GM18502 (cell line): ENCODE measurements at regions not wholly inside any gene's neighbourhood (a gene's known extent, or its start where the extent isn't known, plus 50 kb on each side); places are given as distances from the start of the nearest gene placed in this dataset.

Experiments
- ATAC-seq: cut with Tn5 transposase; IDR thresholded peaks from one replicate; pipeline ENCODE4 v1.9.1; 2021; ENCODE audit warnings: mild to moderate bottlenecking; ENCODE audit not compliant: unreplicated experiment, poor library complexity

- ATAC-seq: no peak
Measured at GRCh38 chr5:143481697-143482531, 78.4 kb upstream of the NR3C1 start.

DNA sequence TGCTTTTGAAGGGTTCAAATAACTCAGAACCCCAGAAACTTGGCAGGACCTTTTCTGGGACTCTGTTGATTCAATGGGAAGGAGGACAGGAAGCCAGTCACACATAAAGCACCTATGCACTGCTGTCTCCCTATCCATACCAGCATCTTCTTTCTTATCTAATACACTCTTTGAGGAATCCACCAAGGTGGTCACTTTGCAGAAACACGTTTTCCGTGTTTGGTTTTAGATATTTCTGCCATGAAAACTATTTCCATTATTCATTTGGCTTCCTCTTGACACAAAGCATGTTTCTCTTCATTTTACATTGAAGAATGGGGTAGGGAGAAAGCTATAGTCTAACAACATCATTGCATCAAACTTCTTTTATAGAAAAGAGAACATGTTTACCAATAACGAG lies 76.5 kb upstream of the NR3C1 start:
- no peak for ATAC-seq

GRCh38 chr5:143479394-143479793 lies 75.9 kb upstream of the NR3C1 start:
- no peak for ATAC-seq

DNA sequence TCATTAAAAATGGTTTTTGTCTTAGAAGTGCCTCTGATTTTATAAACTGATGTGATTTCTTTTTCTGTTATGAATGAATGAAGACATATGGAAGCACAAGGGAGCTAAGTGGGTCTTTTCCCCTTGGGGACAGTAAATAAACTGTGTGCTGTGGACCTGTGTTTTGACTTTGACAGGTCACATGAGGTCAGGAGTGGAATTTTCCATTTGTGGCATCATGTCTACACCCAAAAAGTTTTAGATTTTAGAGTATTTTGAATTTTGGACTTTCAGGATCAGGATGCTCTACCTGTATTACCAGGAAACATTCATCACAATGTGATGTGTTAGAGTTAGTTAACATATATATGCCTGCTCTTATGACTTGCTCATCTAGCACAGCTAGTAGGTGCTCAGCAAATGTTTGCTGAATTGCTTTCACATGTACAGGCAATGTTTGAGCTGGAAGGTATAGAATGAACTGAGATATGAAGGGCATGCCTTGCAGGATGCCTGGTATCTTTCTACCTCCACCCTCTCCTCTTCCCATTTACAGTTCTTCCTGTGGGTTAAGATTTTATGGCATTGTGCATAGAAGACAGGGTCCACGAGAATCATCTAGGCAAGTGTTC lies 73.2 kb upstream of the NR3C1 start:
- ATAC-seq: no peak

DNA sequence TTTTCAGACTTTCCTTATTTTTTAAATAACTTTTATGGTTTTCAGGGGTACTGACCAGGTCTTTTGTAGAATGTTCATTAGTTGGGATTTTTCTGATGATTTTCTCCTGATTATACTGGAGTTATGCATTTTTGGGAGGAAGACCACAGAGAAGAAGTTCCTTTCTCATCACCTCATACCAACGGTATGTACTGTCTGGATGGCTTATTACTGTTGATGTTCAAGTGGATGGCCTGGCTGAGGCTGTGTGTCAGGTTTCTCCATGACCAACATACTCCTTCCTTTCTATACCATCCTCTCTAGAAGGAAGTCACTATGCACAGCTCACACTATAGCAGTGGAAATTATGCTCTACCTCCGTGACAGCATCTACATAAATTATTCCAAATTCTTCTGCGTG lies 71.1 kb upstream of the NR3C1 start:
- ATAC-seq: no peak

DNA sequence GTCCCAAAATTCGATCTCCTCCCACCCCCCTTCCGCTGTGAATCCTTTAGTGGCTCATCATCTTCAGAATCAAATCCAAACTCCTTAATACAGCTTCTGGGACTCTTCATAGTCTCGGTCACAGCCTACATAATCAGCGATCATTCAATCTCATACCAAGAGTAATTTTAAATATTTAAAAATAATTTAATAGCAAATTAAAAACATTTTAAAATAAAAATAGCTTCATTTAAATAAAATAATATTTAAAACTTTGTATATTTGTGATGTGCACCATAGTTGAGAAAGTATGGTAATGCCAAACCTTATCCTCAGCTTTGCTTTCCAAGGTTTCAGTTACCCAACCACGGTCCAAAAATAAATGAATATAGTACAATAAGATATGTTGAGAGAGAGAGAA lies 70.0 kb upstream of the NR3C1 start:
- no peak for ATAC-seq

- ATAC-seq: no peak
Measured at GRCh38 chr5:143472576-143472975, 69.1 kb upstream of the NR3C1 start.

GRCh38 chr5:143471666-143472464 lies 68.4 kb upstream of the NR3C1 start:
- no peak for ATAC-seq

DNA sequence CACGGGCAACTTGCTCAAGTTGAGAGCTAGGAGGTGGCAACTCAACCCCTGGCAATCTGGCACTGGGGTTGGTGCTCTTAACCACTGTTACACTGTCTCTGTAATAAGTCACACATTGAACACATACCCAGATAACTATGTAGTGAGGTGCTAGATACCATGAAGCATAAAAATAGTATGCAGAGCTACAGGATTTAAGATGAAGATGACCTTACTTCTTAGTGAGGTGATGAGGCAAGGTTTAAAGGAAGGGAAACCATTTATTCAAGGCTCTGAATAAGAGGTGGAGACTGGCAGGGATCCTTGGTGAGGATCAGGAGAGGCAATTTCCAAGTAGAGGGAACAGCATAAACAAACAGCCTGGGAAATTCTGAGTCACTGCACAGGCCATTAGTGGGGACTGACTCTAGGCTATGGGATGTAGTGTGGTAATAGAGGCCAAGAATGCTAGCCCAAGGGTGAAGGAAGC lies 67.6 kb upstream of the NR3C1 start:
- no peak for ATAC-seq

GRCh38 chr5:143470120-143470519 lies 66.6 kb upstream of the NR3C1 start:
- no peak for ATAC-seq

- ATAC-seq: no peak
Measured at GRCh38 chr5:143469125-143469524, 65.6 kb upstream of the NR3C1 start.

- no peak for ATAC-seq
Measured at GRCh38 chr5:143466632-143467031, 63.1 kb upstream of the NR3C1 start.

DNA sequence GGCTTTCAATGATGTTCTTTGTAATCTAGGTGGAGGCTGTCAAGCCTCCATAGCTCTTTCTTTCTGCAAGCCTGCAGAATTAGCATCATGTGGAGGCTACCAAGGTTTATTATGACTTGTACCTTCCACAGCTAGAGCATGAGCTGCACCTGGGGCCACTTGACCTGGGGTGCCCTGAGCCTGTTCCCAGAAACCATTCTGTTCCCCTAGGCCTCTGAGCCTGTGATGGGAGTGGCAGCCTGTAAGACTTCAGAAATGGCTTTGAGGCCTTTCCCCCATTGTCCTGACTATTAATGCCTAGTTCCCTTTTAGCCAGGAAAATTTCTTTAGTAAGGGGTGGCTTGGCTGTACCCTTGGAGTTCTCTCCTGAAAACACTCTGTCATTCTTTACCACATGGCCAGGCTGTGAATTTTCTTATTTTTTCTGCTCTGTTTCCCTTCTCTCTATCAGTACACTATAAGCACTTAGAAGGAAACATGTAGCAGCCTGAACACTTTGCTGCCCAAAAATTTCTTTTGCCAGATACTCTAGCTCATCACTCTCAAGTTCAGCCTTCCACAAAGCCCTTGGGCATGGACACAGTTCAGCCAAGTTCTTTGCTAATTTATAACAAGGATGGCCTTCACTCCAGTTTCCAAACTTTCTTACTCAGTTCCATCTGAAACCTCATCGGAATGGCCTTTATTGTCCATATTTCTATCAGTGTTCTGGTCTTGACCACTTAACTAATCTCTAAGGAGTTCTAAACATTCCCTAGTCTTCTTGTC lies 61.4 kb upstream of the NR3C1 start:
- no peak for ATAC-seq

DNA sequence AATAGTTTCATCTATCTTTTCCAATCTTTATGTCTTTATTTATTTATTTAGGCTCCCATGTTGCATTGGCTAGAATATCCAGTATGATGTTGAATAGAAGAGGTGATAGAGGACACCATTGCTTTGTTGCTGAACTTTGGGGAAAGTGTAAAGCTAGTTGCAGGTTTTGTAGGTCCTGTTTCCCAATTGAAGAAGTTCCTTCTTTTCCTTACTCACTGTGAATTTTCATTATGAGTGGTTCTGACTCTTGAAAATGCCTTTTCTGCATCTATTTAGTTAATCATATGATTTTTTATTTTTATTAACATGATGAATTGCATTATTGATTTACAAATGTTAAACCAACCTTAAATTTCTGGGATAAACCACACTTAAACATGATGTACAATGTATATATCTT lies 58.9 kb upstream of the NR3C1 start:
- no peak for ATAC-seq

DNA sequence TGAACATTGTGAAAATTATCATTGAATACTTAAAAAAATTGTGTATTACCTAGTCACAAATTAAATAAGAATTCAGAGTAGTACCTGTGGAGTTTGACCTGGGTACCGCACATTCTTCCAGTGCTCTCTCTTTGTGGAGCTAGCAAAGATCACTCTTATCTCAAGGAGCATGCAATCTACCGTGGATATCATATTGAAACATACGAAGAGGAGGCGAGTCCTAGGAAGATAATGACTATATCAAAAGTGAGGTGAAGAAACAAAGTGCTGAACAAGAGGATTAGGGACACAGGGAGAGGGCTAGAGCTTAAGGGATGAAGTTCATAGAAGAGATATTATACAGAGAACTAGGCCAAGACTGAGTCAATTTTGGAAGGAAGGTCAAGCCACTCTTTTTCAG lies 55.9 kb upstream of the NR3C1 start:
- ATAC-seq: no peak

DNA sequence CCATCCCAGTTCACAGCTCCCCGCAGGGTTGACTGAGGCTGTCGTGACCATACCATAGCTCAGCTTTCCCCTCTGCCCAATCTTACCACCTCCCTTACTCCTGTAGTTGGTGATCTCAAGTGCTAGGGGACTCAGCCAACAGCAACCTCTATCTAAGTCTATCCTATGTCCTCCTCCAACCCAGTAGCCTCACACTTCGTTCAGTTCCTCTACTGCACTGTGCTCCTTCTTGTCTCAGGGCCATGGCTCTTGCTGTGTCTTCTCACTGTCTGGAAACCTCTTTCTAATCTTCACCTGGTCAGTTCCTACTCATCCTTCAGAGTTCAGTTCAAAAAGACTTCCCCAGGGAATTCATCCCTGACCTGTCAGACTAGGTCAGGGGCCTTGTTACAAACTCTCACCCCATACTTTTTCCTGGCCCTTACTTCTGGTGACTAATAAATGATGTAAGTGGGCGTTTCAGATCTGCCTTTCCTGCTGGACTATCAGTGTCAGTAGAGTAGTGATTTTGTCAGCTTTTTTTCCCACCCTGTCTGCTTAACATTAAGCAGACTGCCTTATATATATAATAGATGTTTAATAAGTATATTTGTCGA lies 53.6 kb upstream of the NR3C1 start:
- no peak for ATAC-seq

DNA sequence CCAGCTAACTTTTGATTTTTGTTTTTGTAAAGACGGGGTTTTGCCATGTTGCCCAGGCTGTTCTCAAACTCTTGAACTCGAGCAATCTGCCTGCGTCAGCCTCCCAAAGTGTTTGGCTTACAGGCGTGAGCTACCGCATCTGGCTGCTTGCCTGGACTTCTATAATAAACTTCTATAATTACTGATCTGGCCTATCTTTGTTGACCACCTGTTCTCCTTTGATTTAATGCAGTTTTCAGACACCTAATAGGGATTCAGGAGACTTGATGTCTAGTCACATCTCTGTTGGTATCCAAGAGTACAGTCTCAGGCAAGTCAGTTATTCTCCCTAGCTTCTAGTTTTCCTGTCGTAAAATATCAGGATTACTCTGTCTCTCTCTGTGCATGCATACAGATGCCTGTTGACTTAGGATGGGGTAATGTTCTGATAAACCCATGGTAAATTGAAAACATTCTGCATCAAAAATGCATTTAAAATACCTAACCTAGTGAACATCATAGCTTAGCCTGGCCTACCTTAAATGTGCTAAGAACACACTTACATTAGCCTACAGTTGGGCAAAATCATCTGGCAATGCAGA lies 51.5 kb upstream of the NR3C1 start:
- no peak for ATAC-seq

DNA sequence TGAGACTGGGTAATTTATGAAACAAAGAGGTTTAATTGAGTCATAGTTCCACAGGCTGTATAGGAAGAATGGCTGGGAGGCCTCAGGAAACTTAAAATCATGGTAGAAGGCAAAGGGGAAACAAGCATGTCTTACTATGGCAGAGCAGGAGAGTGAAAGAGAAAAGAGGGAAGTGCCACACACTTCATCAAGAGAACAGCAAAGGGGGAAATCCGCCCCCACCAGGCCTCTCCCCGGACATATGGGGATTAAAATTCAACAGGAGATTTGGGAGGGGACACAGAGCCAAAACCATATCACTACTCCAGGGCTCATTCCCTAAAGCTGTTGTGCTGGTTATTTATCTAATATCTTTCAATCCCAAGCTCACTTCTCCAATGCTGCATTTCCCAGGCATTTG lies 50.2 kb upstream of the NR3C1 start:
- ATAC-seq: no peak
